ENCODE measurements at regions not wholly inside any gene's neighbourhood (a gene's known extent, or its start where the extent isn't known, plus 50 kb on each side); places are given as distances from the start of the nearest gene placed in this dataset.

DNA sequence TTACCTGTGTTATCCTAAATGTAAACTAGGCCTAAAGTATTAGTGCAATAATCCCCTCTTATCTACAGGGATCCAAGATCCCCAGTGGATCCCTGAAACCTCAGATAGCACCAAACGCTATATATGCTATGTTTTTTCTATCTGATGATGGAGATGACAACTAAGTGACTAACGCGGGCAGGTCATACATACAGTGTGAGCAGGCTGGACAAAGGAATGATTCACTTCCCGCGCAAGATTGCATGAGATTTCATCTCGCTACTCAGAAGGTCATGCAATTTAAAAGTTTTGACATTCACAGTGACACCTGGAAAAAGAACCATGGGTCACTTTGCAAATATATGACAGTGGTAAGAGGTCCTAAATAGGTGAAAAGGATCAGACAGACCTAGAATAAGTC, 875.9 kb downstream of the HACE1 start:
- TF ChIP-seq, protein P1, sequence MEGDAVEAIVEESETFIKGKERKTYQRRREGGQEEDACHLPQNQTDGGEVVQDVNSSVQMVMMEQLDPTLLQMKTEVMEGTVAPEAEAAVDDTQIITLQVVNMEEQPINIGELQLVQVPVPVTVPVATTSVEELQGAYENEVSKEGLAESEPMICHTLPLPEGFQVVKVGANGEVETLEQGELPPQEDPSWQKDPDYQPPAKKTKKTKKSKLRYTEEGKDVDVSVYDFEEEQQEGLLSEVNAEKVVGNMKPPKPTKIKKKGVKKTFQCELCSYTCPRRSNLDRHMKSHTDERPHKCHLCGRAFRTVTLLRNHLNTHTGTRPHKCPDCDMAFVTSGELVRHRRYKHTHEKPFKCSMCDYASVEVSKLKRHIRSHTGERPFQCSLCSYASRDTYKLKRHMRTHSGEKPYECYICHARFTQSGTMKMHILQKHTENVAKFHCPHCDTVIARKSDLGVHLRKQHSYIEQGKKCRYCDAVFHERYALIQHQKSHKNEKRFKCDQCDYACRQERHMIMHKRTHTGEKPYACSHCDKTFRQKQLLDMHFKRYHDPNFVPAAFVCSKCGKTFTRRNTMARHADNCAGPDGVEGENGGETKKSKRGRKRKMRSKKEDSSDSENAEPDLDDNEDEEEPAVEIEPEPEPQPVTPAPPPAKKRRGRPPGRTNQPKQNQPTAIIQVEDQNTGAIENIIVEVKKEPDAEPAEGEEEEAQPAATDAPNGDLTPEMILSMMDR (IDR thresholded peaks at IDR 0.05; ENCODE audit: extremely low read depth, missing control alignments) = no peak

DNA sequence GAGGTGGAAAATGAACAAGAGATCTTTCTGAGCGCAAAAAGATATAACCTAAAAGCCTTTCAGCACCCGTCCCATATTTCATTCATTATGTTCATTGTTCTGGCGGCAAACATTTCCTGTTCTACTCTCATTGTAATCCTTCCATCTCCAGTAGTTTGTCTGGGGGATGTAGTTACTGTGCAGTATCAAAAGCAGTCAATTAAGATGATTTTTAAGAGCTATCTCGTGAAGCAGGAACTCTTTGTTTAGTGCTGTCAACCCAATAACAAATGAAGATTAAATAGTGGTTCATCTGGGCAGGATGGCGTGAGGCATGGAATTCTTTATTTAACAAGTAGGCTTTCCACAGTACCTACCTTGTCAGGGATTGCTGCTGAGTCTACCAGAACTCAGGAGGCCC, 876.7 kb downstream of the HACE1 start:
- DNase-seq (ENCODE audit: low spot score) = no peak
- TF ChIP-seq, protein P1 (IDR thresholded peaks at IDR 0.05; ENCODE audit: extremely low read depth, missing control alignments) = no peak

More for the DNA sequence above, 875.9 kb downstream of the HACE1 start:
- DNase-seq (ENCODE audit: low spot score) = no peak

DNA sequence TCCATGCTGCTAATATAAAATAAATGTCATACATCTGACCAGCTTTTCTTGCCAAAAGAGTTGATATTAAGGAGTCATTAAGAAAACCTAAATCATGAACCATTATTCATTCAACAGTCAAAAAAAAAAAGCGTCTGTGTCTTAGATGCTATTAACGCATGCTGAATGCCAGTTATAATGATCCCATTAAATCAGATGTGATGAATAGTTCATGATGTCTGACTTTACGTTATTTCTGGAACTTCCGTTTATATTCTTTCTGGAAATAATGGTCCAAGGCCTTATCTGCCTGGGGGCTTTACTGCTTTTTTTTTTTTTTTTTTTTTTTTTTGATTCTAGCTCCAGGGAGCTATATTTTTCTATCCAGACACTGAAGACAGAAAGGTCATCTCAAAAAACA, 877.1 kb downstream of the HACE1 start:
- DNase-seq (ENCODE audit: low spot score) = no peak

DNA sequence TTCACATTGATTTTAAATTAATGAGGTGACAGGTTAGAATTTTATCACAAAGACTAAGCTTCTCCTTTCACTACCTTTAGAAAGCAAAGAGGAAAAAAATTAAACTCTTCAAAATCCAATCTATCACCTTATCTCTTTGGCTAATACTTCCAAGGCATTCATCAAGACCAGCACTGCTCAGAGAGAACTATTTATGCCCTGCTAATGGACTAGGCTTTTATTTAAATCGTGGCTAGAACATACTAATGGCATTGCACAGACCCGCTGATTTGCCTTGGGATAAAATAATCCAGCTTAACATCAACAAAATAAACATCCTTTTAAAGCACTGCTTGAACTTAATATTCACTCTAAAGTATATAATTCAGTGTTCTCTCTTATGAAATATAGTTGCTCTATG, 880.4 kb downstream of the HACE1 start:
- DNase-seq (ENCODE audit: low spot score) = no peak
- TF ChIP-seq, protein P1 (IDR thresholded peaks at IDR 0.05; ENCODE audit: extremely low read depth, missing control alignments) = no peak

More for the DNA sequence above, 877.1 kb downstream of the HACE1 start:
- TF ChIP-seq, protein P1 (IDR thresholded peaks at IDR 0.05; ENCODE audit: extremely low read depth, missing control alignments) = no peak

DNA sequence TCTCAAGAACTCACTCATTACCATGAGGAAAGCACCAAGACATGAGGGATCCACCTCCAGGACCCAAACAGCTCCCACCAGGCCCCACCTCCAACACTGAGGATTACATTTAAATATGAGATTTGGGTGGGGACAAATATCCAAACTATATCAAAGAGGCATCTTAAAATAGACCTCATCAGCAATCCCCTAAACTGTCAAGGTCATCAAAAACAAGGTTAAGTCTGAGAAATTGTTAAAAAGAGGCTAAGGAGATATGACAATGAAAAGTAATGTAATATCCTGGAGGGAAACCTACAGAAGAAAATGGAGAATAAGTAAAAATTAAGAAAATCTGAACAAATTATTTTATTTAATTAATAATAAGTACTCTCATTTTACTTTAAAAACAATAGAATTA, 922.3 kb downstream of the HACE1 start:
- no peak for DNase-seq (ENCODE audit: low spot score)
- TF ChIP-seq, protein P1 (IDR thresholded peaks at IDR 0.05; ENCODE audit: extremely low read depth, missing control alignments) = no peak

DNA sequence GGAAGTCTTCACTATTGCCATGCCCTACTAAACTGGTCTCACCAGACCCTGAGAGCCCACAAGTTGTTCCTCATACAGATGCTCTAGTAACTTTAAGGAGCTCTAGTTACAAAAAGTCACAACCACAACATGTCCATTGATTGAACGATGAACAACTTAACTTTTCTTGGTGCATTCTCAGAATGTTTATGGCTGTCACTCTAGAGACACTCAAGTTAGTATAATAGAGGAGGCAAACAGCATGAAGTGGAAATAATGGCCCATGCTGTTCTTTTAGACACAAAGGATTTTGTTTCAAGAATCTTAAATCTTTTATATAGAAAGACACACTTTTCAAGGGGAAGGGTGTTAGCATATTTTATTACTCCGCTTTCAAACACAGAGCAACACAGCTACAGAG, 934.4 kb downstream of the HACE1 start:
- no peak for DNase-seq (ENCODE audit: low spot score)
- TF ChIP-seq, protein P1 (IDR thresholded peaks at IDR 0.05; ENCODE audit: extremely low read depth, missing control alignments) = no peak

DNA sequence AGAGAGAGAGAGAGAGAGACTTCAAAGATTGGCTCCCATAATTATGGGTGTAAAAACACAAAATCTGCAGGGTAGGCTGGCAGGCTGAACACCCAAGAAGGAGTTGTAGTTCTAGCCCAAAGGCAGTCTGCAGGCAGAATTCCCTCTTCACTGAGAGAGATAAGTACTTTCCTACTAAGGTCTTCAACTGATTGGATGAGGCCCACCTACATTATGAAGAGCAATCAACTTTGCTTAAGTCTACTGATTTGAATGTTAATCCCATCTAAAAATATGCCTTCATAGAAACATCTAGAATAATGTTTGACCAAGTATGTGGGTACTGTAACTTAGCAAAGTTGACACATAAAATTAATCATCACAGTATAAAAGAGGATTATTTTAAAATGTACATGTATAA, 949.7 kb downstream of the HACE1 start:
- DNase-seq (ENCODE audit: low spot score) = no peak
- TF ChIP-seq, protein P1 (IDR thresholded peaks at IDR 0.05; ENCODE audit: extremely low read depth, missing control alignments) = no peak
